GM12801 (cell line): ENCODE measurements at regions not wholly inside any gene's neighbourhood (a gene's known extent, or its start where the extent isn't known, plus 50 kb on each side); places are given as distances from the start of the nearest gene placed in this dataset.

Source experiments
- CTCF ChIP-seq: IDR thresholded peaks from one replicate; pipeline ENCODE4 v1.5.1; 2011; ENCODE audit warnings: control low read depth; ENCODE audit not compliant: insufficient read length; ENCODE audit errors: extremely low read depth

- TF ChIP-seq CTCF: no peak
These were observed 140.1 kb upstream of the CPSF6 start for GRCh38 chr12:69099201-69099837.

GRCh38 chr12:69101505-69101904 is 137.9 kb upstream of the CPSF6 start:
- no peak for TF ChIP-seq CTCF

- no peak for TF ChIP-seq CTCF
These were observed 136.5 kb upstream of the CPSF6 start for GRCh38 chr12:69102856-69103255.

GRCh38 chr12:69105101-69105962 is 134.0 kb upstream of the CPSF6 start:
- no peak for TF ChIP-seq CTCF

- TF ChIP-seq CTCF: no peak
These were observed 132.8 kb upstream of the CPSF6 start for GRCh38 chr12:69106482-69107118.

GRCh38 chr12:69107541-69107940 is 131.8 kb upstream of the CPSF6 start:
- TF ChIP-seq CTCF: no peak

- no peak for TF ChIP-seq CTCF
These were observed 131.3 kb upstream of the CPSF6 start for GRCh38 chr12:69108037-69108436.
